ENCODE measurements at regions not wholly inside any gene's neighbourhood (a gene's known extent, or its start where the extent isn't known, plus 50 kb on each side); places are given as distances from the start of the nearest gene placed in this dataset.

DNA sequence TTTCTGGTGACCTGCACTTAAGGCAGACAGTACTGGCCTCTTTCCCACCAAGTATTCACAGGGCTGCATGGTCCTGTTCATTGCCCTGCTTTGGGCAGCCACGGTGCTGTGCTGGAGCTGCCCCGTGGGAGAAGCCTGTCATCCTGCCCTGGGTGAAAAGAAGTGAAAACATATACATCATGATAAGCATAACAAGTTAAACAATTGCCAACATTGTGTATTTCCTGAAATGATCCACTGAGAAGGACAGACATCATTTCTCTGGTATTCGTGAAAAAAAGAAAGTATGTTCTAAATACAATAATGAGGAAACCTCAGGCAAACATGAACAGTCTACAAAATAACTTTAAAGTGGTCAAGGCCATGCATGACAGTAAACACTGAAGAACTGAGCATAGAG, 393.1 kb downstream of the TMEM135 start:
- TF ChIP-seq ATF2 (IDR thresholded peaks at IDR 0.05; ENCODE audit: low read length) (no peak), POLR2AphosphoS5 (IDR thresholded peaks at IDR 0.05; ENCODE audit: low read depth, low read length) (no peak), TAF1 (IDR thresholded peaks at IDR 0.05; ENCODE audit: low read depth, low read length) (no peak), POLR2A (IDR thresholded peaks at IDR 0.05; ENCODE audit: control extremely low read depth in 1 of 2, low read depth in 2 of 2, low read length in 2 of 2) (no peak), RAD21 (IDR thresholded peaks at IDR 0.05 in 1 of 2, conservative IDR thresholded peaks at IDR 0.05 in 1 of 2; ENCODE audit: low read depth in 2 of 2, low read length in 2 of 2) (no peak), EZH2 (IDR thresholded peaks at IDR 0.05; ENCODE audit: low read depth, low read length, severe bottlenecking) (no peak), SIN3A (conservative IDR thresholded peaks at IDR 0.05 in 1 of 2, IDR thresholded peaks at IDR 0.05 in 1 of 2; ENCODE audit: low read depth in 1 of 2, low read length in 2 of 2) (no peak)
